Hepatocyte (in vitro differentiated cells): ENCODE measurements at regions not wholly inside any gene's neighbourhood (a gene's known extent, or its start where the extent isn't known, plus 50 kb on each side); places are given as distances from the start of the nearest gene placed in this dataset.

Experiments
- CTCF ChIP-seq: fragments of 200-600 bp; sonication (generic); IDR thresholded peaks from 2 replicates; pipeline ENCODE4 v1.5.1; 2016; ENCODE audit warnings: antibody characterized with exemption, mild to moderate bottlenecking; ENCODE audit not compliant: poor library complexity
- EZH2 ChIP-seq: fragments of 200-600 bp; sonication (generic); IDR thresholded peaks from 2 replicates; pipeline ENCODE4 v1.6.1; 2016; ENCODE audit warnings: antibody characterized with exemption, mild to moderate bottlenecking, borderline replicate concordance

DNA sequence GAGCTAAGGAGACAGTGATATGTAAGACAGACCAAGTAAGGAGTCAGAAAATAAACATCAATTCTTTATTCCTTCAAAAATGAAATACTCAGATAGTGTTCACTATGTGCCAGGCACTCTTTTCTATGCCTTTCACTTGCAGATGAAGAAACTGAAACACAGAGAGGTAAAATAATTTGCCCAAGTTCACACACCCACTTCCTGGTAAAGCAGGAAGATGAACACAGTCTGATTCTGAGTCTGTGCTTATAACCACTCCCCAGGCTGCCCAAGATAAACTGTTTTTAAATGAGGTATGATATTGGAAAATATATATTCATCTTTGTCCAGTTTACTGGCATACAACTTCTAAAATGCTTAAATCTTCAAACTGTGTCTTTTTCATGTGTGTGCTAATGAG is 294.4 kb upstream of the NPVF start:
- TF ChIP-seq CTCF (no peak), EZH2 (no peak)
